Prostate gland (tissue), 2 donors: ENCODE measurements at regions not wholly inside any gene's neighbourhood (a gene's known extent, or its start where the extent isn't known, plus 50 kb on each side); places are given as distances from the start of the nearest gene placed in this dataset.

Experiments used
- CTCF ChIP-seq, 4 experiments: fragments of 200-600 bp in 2 of 4; fragments of 450-650 bp in 2 of 4; sonication (generic) in 2 of 4; IDR thresholded peaks; 1 replicate in 3 of 4; 2 replicates in 1 of 4; pipeline ENCODE4 v1.5.1; 2016 to 2019; ENCODE audit warnings: antibody characterized with exemption in 4 of 4, mild to moderate bottlenecking in 2 of 4, moderate library complexity in 2 of 4
- POLR2A ChIP-seq: fragments of 450-650 bp; IDR thresholded peaks from one replicate; pipeline ENCODE4 v1.6.1; 2016; ENCODE audit warnings: antibody characterized with exemption, mild to moderate bottlenecking
- POLR2AphosphoS5 ChIP-seq: sonication (generic); formaldehyde crosslinking; IDR thresholded peaks from one replicate; pipeline ENCODE4 v1.6.1; 2017; ENCODE audit warnings: antibody characterized with exemption

- TF ChIP-seq CTCF (IDR thresholded peaks at IDR 0.05) = no peak
- no peak for TF ChIP-seq POLR2AphosphoS5
- TF ChIP-seq POLR2A = no peak
Observed at GRCh38 chr4:52199574-52200338, 148.7 kb downstream of the SPATA18 start.
